ENCODE measurements at regions not wholly inside any gene's neighbourhood (a gene's known extent, or its start where the extent isn't known, plus 50 kb on each side); places are given as distances from the start of the nearest gene placed in this dataset.

GRCh38 chr15:77693576-77693975, 60.9 kb upstream of the LINGO1 start:
- TF ChIP-seq POLR2A (IDR thresholded peaks at IDR 0.05) = no peak
- TF ChIP-seq, protein P1, sequence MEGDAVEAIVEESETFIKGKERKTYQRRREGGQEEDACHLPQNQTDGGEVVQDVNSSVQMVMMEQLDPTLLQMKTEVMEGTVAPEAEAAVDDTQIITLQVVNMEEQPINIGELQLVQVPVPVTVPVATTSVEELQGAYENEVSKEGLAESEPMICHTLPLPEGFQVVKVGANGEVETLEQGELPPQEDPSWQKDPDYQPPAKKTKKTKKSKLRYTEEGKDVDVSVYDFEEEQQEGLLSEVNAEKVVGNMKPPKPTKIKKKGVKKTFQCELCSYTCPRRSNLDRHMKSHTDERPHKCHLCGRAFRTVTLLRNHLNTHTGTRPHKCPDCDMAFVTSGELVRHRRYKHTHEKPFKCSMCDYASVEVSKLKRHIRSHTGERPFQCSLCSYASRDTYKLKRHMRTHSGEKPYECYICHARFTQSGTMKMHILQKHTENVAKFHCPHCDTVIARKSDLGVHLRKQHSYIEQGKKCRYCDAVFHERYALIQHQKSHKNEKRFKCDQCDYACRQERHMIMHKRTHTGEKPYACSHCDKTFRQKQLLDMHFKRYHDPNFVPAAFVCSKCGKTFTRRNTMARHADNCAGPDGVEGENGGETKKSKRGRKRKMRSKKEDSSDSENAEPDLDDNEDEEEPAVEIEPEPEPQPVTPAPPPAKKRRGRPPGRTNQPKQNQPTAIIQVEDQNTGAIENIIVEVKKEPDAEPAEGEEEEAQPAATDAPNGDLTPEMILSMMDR (IDR thresholded peaks at IDR 0.05) = no peak

Data from thyroid gland (tissue), 4 donors.